ENCODE measurements at regions not wholly inside any gene's neighbourhood (a gene's known extent, or its start where the extent isn't known, plus 50 kb on each side); places are given as distances from the start of the nearest gene placed in this dataset.

GRCh38 chr14:61226015-61226654, 55.0 kb downstream of the TMEM30B start:
- peaks cover 21 to 63% of the 10 kb centered on the region in 2 donors for H3K27me3 Mint-ChIP-seq
- POLR2A ChIA-PET: no interaction called here
- H3K9me3 ChIP-seq (ENCODE audit: low read length): no peaks in the 10 kb centered on the region

GRCh38 chr14:61225344-61225743, 55.8 kb downstream of the TMEM30B start:
- Mint-ChIP-seq H3K4me3 (no peak overlapping the region), H3K36me3 (no peaks in the 10 kb centered on the region), H3K9me3 (no peaks in the 10 kb centered on the region), H3K4me1 (no peaks in the 10 kb centered on the region), H3K27me3 (peaks cover 26 to 62% of the 10 kb centered on the region in 2 donors), H3K27ac (no peak overlapping the region)
- DNase-seq: no peak
- peaks cover 8% of the 10 kb centered on the region for H3K27me3 ChIP-seq (ENCODE audit: insufficient read depth, low read length, poor library complexity, severe bottlenecking)
- no peak overlapping the region for H3K27ac ChIP-seq (ENCODE audit: low read depth, low read length)
- ChIA-PET CTCF (no interaction called here), POLR2A (no interaction called here)
- no peaks in the 10 kb centered on the region for H3K36me3 ChIP-seq (ENCODE audit: insufficient read depth, low read length)
- no peaks in the 10 kb centered on the region for H3K9me3 ChIP-seq (ENCODE audit: low read length)
- no peak overlapping the region for H3K4me3 ChIP-seq (ENCODE audit: low read length)
- no peaks in the 10 kb centered on the region for H3K4me1 ChIP-seq (ENCODE audit: insufficient read depth, low read length)

More at GRCh38 chr14:61226015-61226654, 55.0 kb downstream of the TMEM30B start:
- DNase-seq: no peak
- H3K36me3 Mint-ChIP-seq: no peaks in the 10 kb centered on the region
- Histone ChIP-seq H3K4me3 (ENCODE audit: low read length) (no peak overlapping the region), H3K4me1 (ENCODE audit: insufficient read depth, low read length) (no peaks in the 10 kb centered on the region), H3K27ac (ENCODE audit: low read depth, low read length) (no peak overlapping the region), H3K27me3 (ENCODE audit: insufficient read depth, low read length, poor library complexity, severe bottlenecking) (peaks cover 8% of the 10 kb centered on the region), H3K36me3 (ENCODE audit: insufficient read depth, low read length) (no peaks in the 10 kb centered on the region)
- no peaks in the 10 kb centered on the region for H3K9me3 Mint-ChIP-seq
- no peak overlapping the region for H3K4me3 Mint-ChIP-seq
- no peaks in the 10 kb centered on the region for H3K4me1 Mint-ChIP-seq
- CTCF ChIA-PET: no interaction called here
- no peak overlapping the region for H3K27ac Mint-ChIP-seq

GRCh38 chr14:61223552-61223951, 57.6 kb downstream of the TMEM30B start:
- CTCF ChIA-PET: no interaction called here
- Mint-ChIP-seq H3K27ac (no peak overlapping the region), H3K27me3 (peaks cover 30 to 67% of the 10 kb centered on the region in 2 donors)

GRCh38 chr14:61222388-61222787, 58.8 kb downstream of the TMEM30B start:
- Mint-ChIP-seq H3K4me3 (no peak overlapping the region), H3K27me3 (peaks cover 32 to 72% of the 10 kb centered on the region in 2 donors), H3K27ac (no peak overlapping the region), H3K4me1 (no peaks in the 10 kb centered on the region), H3K9me3 (no peaks in the 10 kb centered on the region), H3K36me3 (no peaks in the 10 kb centered on the region)
- H3K27me3 ChIP-seq (ENCODE audit: insufficient read depth, low read length, poor library complexity, severe bottlenecking): peaks cover 8% of the 10 kb centered on the region
- POLR2A ChIA-PET: no interaction called here
- H3K4me3 ChIP-seq (ENCODE audit: low read length): no peak overlapping the region
- H3K27ac ChIP-seq (ENCODE audit: low read depth, low read length): no peak overlapping the region
- H3K4me1 ChIP-seq (ENCODE audit: insufficient read depth, low read length): no peaks in the 10 kb centered on the region
- CTCF ChIA-PET: no interaction called here
- no peaks in the 10 kb centered on the region for H3K36me3 ChIP-seq (ENCODE audit: insufficient read depth, low read length)
- no peaks in the 10 kb centered on the region for H3K9me3 ChIP-seq (ENCODE audit: low read length)
- DNase-seq: no peak

More at GRCh38 chr14:61223552-61223951, 57.6 kb downstream of the TMEM30B start:
- H3K27me3 ChIP-seq (ENCODE audit: insufficient read depth, low read length, poor library complexity, severe bottlenecking): peaks cover 8% of the 10 kb centered on the region
- POLR2A ChIA-PET: no interaction called here
- no peaks in the 10 kb centered on the region for H3K9me3 ChIP-seq (ENCODE audit: low read length)
- no peak overlapping the region for H3K27ac ChIP-seq (ENCODE audit: low read depth, low read length)
- Mint-ChIP-seq H3K4me1 (no peaks in the 10 kb centered on the region), H3K4me3 (no peak overlapping the region), H3K36me3 (no peaks in the 10 kb centered on the region), H3K9me3 (no peaks in the 10 kb centered on the region)
- H3K36me3 ChIP-seq (ENCODE audit: insufficient read depth, low read length): no peaks in the 10 kb centered on the region
- H3K4me1 ChIP-seq (ENCODE audit: insufficient read depth, low read length): no peaks in the 10 kb centered on the region
- H3K4me3 ChIP-seq (ENCODE audit: low read length): no peak overlapping the region
- no peak for DNase-seq

GRCh38 chr14:61221906-61222305, 59.2 kb downstream of the TMEM30B start:
- Histone ChIP-seq H3K27ac (ENCODE audit: low read depth, low read length) (no peak overlapping the region), H3K27me3 (ENCODE audit: insufficient read depth, low read length, poor library complexity, severe bottlenecking) (peaks cover 8% of the 10 kb centered on the region), H3K4me1 (ENCODE audit: insufficient read depth, low read length) (no peaks in the 10 kb centered on the region), H3K4me3 (ENCODE audit: low read length) (no peak overlapping the region), H3K36me3 (ENCODE audit: insufficient read depth, low read length) (no peaks in the 10 kb centered on the region), H3K9me3 (ENCODE audit: low read length) (no peaks in the 10 kb centered on the region)
- ChIA-PET CTCF (no interaction called here), POLR2A (no interaction called here)
- Mint-ChIP-seq H3K9me3 (no peaks in the 10 kb centered on the region), H3K36me3 (no peaks in the 10 kb centered on the region), H3K4me1 (no peaks in the 10 kb centered on the region), H3K4me3 (no peak overlapping the region), H3K27me3 (peaks cover 31 to 72% of the 10 kb centered on the region in 2 donors), H3K27ac (no peak overlapping the region)
- no peak for DNase-seq

- POLR2A ChIA-PET: no interaction called here
Observed at GRCh38 chr14:61219673-61220072, 61.5 kb downstream of the TMEM30B start.

GRCh38 chr14:61219256-61219655, 61.9 kb downstream of the TMEM30B start:
- H3K36me3 Mint-ChIP-seq: no peaks in the 10 kb centered on the region
- POLR2A ChIA-PET: no interaction called here

More at GRCh38 chr14:61219673-61220072, 61.5 kb downstream of the TMEM30B start:
- H3K9me3 ChIP-seq (ENCODE audit: low read length): no peaks in the 10 kb centered on the region
- H3K27me3 ChIP-seq (ENCODE audit: insufficient read depth, low read length, poor library complexity, severe bottlenecking): peaks cover 8% of the 10 kb centered on the region
- H3K27me3 Mint-ChIP-seq: peaks cover 29 to 63% of the 10 kb centered on the region in 2 donors
- H3K4me1 Mint-ChIP-seq: no peaks in the 10 kb centered on the region
- H3K4me1 ChIP-seq (ENCODE audit: insufficient read depth, low read length): no peaks in the 10 kb centered on the region
- no peak overlapping the region for H3K27ac ChIP-seq (ENCODE audit: low read depth, low read length)
- no peaks in the 10 kb centered on the region for H3K36me3 Mint-ChIP-seq
- no peaks in the 10 kb centered on the region for H3K9me3 Mint-ChIP-seq
- no peak overlapping the region for H3K4me3 ChIP-seq (ENCODE audit: low read length)
- CTCF ChIA-PET: no interaction called here
- no peaks in the 10 kb centered on the region for H3K36me3 ChIP-seq (ENCODE audit: insufficient read depth, low read length)
- H3K4me3 Mint-ChIP-seq: no peak overlapping the region
- no peak for DNase-seq
- no peak overlapping the region for H3K27ac Mint-ChIP-seq

GRCh38 chr14:61218767-61219166, 62.4 kb downstream of the TMEM30B start:
- no peak overlapping the region for H3K27ac ChIP-seq (ENCODE audit: low read depth, low read length)
- H3K36me3 ChIP-seq (ENCODE audit: insufficient read depth, low read length): no peaks in the 10 kb centered on the region
- no peak overlapping the region for H3K4me3 ChIP-seq (ENCODE audit: low read length)
- Mint-ChIP-seq H3K4me3 (no peak overlapping the region), H3K27ac (no peak overlapping the region), H3K27me3 (peaks cover 30 to 67% of the 10 kb centered on the region in 2 donors), H3K9me3 (no peaks in the 10 kb centered on the region), H3K36me3 (no peaks in the 10 kb centered on the region), H3K4me1 (no peaks in the 10 kb centered on the region)
- DNase-seq: no peak
- CTCF ChIA-PET: no interaction called here
- H3K9me3 ChIP-seq (ENCODE audit: low read length): no peaks in the 10 kb centered on the region
- POLR2A ChIA-PET: no interaction called here
- H3K27me3 ChIP-seq (ENCODE audit: insufficient read depth, low read length, poor library complexity, severe bottlenecking): peaks cover 8% of the 10 kb centered on the region
- no peaks in the 10 kb centered on the region for H3K4me1 ChIP-seq (ENCODE audit: insufficient read depth, low read length)

More at GRCh38 chr14:61219256-61219655, 61.9 kb downstream of the TMEM30B start:
- no peaks in the 10 kb centered on the region for H3K36me3 ChIP-seq (ENCODE audit: insufficient read depth, low read length)
- H3K27me3 Mint-ChIP-seq: peaks cover 30 to 63% of the 10 kb centered on the region in 2 donors
- no peak overlapping the region for H3K4me3 Mint-ChIP-seq
- H3K27ac Mint-ChIP-seq: no peak overlapping the region
- H3K4me1 ChIP-seq (ENCODE audit: insufficient read depth, low read length): no peaks in the 10 kb centered on the region
- H3K9me3 ChIP-seq (ENCODE audit: low read length): no peaks in the 10 kb centered on the region
- H3K27me3 ChIP-seq (ENCODE audit: insufficient read depth, low read length, poor library complexity, severe bottlenecking): peaks cover 8% of the 10 kb centered on the region
- CTCF ChIA-PET: no interaction called here
- H3K27ac ChIP-seq (ENCODE audit: low read depth, low read length): no peak overlapping the region
- DNase-seq: no peak
- no peaks in the 10 kb centered on the region for H3K9me3 Mint-ChIP-seq
- H3K4me3 ChIP-seq (ENCODE audit: low read length): no peak overlapping the region
- H3K4me1 Mint-ChIP-seq: no peaks in the 10 kb centered on the region
